ENCODE measurements at regions not wholly inside any gene's neighbourhood (a gene's known extent, or its start where the extent isn't known, plus 50 kb on each side); places are given as distances from the start of the nearest gene placed in this dataset.

GRCh38 chr1:232682248-232682647 is 52.3 kb upstream of the SIPA1L2 start:
- DNase-seq (ENCODE audit: low spot score) = no peak

- no peak for DNase-seq (ENCODE audit: low spot score)
Measured at GRCh38 chr1:232684371-232685105, 54.6 kb upstream of the SIPA1L2 start.

- DNase-seq (ENCODE audit: low spot score) = no peak
Measured at GRCh38 chr1:232686346-232686745, 56.4 kb upstream of the SIPA1L2 start.

GRCh38 chr1:232687304-232687703 is 57.4 kb upstream of the SIPA1L2 start:
- no peak for DNase-seq (ENCODE audit: low spot score)

- no peak for DNase-seq (ENCODE audit: low spot score)
Measured at GRCh38 chr1:232687728-232688127, 57.8 kb upstream of the SIPA1L2 start.

- DNase-seq (ENCODE audit: low spot score) = no peak
Measured at GRCh38 chr1:232688398-232688797, 58.5 kb upstream of the SIPA1L2 start.

GRCh38 chr1:232689711-232690110 is 59.8 kb upstream of the SIPA1L2 start:
- no peak for DNase-seq (ENCODE audit: low spot score)

GRCh38 chr1:232690285-232690935 is 60.5 kb upstream of the SIPA1L2 start:
- no peak for DNase-seq (ENCODE audit: low spot score)

- DNase-seq (ENCODE audit: low spot score) = no peak
Measured at GRCh38 chr1:232694475-232694874, 64.5 kb upstream of the SIPA1L2 start.

- no peak for DNase-seq (ENCODE audit: low spot score)
Measured at GRCh38 chr1:232695621-232696385, 65.9 kb upstream of the SIPA1L2 start.

- DNase-seq (ENCODE audit: low spot score) = no peak
Measured at GRCh38 chr1:232696466-232696865, 66.5 kb upstream of the SIPA1L2 start.

- DNase-seq (ENCODE audit: low spot score) = no peak
Measured at GRCh38 chr1:232697187-232697822, 67.4 kb upstream of the SIPA1L2 start.

GRCh38 chr1:232699814-232700213 is 69.9 kb upstream of the SIPA1L2 start:
- DNase-seq (ENCODE audit: low spot score) = no peak

GRCh38 chr1:232702911-232703310 is 73.0 kb upstream of the SIPA1L2 start:
- DNase-seq (ENCODE audit: low spot score) = no peak

GRCh38 chr1:232704256-232704655 is 74.3 kb upstream of the SIPA1L2 start:
- DNase-seq (ENCODE audit: low spot score) = no peak

- no peak for DNase-seq (ENCODE audit: low spot score)
Measured at GRCh38 chr1:232704694-232705680, 75.1 kb upstream of the SIPA1L2 start.

- DNase-seq (ENCODE audit: low spot score) = no peak
Measured at GRCh38 chr1:232705815-232706575, 76.1 kb upstream of the SIPA1L2 start.

GRCh38 chr1:232707142-232707541 is 77.2 kb upstream of the SIPA1L2 start:
- no peak for DNase-seq (ENCODE audit: low spot score)

- no peak for DNase-seq (ENCODE audit: low spot score)
Measured at GRCh38 chr1:232709386-232709785, 79.5 kb upstream of the SIPA1L2 start.

GRCh38 chr1:232711996-232712395 is 82.1 kb upstream of the SIPA1L2 start:
- no peak for DNase-seq (ENCODE audit: low spot score)

GRCh38 chr1:232713785-232714184 is 83.9 kb upstream of the SIPA1L2 start:
- no peak for DNase-seq (ENCODE audit: low spot score)

All from NAMALWA (cell line).